ENCODE measurements at regions not wholly inside any gene's neighbourhood (a gene's known extent, or its start where the extent isn't known, plus 50 kb on each side); places are given as distances from the start of the nearest gene placed in this dataset.
"Not testable (repeated sequence)": the region's sequence is repeated elsewhere in the genome, so short reads cannot be mapped to it uniquely, and the experiment has no call there.

DNA sequence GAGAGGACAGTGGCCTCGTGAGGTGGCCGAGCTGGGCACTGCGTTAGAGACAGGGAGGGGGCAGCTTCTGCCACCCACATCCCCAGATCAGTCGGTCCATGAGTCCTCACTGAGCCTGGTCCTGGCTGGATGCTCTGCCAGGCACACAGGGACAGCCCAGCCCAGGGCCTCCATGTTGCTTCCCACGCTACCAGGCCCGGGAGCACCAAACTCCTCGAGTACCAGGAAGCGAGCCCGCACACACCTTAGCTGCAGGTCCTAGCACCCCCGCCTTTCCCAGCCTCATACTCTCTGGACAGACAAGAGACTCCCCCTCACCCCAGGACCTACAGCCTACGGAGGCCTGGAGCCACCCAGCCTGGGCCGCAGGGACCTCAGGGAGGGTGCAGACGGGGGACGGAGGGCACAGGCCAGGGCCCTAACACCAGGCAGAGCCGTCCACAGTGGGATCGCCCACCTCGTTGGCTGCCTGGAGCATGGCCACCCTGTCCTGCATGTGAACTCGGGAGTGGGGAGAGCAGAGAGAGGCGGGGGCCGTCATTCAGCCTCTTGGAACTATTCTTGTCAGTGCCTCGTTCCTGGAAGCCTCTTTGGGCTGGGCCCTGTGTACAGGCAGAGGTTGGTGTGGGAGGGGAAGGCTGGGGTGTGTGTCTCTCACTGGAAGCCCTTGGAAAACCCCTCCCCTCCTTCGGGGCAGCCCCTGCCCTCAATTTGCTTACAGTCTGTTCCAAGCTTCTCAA lies 90.9 kb upstream of the RUNX3 start:
- DNase-seq, result no peak

DNA sequence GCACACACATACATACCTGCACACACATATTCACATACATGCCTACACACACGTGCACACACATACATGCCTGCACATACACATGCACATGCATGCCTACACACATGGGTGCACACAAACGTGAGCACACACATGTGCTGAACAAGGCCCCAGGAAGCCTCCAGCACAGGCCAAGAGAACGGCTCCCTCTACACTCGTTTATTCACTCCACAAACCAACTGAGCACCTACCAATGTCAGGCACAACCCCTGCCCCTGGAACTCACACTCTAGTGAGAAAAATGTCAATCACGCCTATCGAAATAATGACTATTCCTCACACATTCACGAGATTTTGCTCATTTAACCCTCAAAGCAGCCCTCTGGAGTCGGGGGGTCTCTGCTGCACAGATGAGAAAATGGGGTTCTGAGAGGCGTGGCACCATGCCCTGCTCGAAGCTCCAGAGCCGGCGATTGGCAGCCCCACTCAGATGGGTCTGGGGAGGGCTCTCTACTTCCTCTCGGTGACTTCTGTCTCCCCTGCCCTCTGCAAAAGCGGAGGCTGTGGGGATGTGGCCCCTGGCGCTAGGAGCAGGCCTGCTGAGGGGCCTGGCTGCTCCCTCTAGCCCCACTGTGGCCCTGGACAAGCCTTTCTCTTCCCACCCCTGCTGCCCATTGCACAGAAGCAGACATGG lies 90.2 kb upstream of the RUNX3 start:
- DNase-seq, result no peak

DNA sequence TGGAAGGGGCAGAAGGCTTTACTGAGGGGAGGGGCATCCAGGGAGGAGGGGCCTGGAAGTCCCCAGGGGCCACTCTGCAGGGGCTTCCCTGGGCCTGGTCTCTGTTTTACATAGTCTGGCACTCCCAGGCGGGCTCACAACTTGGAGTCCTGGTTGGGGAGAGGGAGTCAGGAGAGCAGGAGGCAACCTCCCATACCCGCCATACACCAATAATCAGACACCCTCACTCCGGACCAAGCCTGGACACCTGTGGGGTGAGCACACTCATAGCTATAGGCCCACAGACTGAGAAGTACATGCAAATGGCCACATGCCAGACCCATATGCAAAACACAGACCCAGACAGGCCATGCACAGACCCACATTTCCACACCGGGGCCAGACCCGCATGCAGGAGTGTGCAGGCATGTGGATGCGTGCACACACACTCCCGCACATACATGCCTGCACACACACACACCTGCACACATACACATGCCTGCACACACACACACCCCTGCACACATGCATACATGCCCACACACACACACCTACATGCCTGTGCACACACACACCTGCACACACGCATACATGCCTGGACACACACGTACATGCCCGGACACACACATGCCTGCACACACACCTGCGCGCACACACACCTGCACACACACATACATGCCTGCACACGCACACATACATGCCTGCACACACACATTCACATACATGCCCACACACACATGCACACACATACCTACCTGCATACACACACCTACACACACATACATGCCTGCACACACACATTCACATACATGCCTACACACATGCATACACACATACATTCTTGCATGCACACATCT lies 89.5 kb upstream of the RUNX3 start:
- no peak for DNase-seq

DNA sequence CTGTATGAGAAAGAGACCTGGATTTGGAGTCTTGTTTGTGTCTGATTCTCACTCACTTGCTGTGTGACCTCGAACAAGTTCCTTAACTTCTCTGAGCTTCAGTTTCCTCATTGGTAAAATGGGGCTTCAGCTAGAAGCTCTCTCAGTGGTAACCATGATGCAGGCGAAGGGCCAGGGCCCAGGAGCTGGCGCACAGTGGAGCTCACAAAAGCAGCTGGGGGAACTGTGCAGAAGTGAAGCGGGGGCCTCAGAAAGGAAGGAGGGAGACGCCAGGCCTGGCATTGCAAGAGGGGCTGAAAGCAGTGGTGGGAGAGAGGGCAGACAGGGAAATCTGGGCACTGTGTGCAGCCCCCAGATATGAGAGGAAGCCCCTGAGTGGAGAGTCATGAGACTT lies 88.9 kb upstream of the RUNX3 start:
- no peak for DNase-seq

DNA sequence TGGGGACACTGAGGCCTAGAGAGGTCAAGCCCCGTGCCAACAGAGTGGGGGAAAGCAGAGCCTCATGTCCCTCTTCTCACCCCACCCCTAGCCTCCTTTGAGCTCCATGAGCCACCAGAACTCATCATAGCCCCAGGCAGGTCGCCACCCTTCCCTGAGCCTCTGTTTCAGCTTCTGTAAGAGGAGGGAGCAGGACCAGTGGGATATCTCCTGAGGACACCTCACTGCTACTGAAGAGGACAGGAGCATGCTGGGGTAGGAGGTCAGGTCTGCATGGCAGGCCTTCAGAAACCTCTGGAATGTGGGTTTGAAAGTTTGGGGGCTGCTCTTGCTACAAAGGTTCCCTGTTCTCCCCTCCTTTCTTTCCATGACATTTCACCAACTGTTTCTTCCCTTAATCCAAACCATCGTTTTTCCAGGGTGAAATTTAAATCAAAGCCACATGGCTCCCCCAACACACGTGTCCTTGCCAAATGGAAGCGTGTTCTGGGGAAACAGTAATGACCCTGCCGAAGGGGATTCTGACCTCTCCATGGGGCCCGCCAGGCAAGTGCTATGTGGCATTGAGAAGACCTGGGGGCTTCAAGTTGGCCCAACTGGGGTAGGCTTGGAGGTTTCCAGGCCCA lies 88.1 kb upstream of the RUNX3 start:
- no peak for DNase-seq

DNA sequence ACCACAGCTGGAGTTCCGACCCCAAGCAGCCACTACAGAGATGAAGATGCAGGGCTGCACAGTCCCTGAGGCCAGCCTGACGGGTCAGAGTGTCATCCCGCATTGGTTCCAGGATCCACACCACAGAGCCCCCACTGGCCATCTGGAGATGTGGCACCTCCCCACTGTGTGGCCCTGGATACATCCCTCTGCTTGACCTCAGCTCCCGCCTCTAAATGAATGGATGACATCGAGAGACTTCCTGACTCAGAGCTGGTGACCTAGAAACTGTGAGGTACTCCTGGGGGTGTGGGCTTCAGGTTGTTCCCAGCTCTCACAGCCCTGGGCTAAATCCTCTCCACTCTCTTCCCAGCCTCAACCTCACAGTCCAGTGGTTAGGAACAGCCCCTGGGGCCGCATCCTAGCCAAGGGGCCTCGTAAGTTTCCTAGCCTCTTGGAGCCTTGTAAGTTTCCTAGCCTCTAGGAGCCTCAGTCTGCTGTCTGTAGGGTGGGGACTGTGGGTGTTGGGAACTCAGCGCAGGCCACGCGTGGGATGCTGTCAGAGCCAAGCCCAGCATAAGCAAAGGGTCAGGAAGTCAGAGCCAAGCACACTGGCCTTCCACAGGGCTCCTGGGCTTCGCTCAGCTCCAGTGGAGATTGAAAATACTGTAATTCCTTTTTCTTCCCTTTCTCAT lies 87.5 kb upstream of the RUNX3 start:
- no peak for DNase-seq

DNA sequence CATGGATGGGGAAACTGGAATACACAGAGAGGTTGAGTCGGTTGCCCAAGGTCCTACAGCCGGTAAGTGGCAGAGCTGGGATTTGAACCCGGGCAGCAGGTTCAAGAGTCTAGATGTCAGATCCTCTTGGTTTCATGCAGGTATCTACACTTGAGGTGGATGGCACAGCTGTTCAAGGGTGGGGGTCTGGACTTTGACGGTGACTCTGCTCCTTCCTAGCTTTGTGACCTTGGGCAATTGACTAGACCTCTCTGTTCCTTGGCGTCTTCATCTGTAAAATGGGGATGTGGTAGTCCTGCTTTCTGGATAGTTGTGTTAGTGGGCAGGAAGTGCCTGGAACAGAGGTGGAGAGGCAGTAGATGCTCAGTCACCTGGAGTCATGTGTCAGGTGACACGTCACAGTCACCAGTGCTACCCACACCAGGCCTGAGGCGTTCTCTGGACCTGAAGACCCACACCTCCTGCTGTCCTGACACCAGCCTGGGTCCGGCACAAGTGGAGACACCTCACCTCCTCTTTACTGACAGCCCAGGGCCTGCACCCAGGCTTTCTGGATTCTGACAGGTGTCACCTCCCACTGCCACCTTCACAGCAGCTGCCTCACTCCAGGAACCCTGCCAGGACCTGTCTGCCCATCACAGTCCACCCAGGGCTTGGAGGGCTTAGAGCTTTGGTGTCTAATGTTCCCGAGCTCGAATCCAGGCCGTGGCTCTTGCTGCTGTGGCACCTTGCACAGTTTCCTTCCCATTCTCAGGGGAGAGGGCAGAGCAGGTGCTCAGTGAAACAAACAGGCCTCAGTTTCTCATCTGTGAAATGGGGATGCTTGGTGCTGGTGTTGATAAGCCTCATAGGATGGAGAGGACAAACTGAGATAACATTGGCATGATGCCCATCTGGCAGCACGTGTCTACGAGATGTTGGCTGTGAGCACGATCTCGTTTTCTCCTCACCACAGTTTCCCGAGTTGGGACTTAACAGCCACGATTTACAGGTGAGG lies 83.2 kb upstream of the RUNX3 start:
- no peak for DNase-seq

DNA sequence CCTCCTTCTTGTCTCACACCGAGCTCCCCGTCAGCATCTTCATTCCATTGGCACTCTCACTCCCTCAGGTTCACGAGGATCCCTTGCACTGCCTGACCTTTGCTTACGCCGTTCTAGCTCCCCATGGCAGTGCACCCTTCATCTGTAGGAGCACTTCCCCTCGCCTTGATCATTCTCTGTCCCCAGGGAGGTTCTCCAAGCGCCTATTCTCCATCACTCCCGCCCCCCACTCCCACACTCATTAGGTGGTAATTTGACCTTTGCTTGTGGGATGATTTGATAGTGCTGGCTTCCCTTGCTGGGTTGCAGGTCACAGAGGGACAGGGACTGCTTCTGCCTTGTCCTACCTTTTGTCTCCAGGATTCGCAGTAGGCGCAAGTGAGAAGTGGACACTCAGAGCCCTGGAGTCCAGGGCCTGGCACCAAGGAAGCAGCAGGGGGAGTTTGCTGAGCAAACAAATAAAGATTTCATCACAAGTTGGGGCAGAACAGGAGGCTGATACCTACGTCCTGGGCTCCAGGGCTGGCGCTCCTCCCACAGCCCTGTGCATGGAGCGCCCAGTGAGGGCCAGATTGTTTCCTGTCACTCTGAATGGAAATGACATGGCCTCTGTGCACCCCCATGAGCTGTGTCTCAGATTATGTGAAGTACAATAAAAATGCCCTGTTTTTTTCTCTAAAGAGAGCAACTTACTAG lies 82.0 kb upstream of the RUNX3 start:
- no peak for DNase-seq

DNA sequence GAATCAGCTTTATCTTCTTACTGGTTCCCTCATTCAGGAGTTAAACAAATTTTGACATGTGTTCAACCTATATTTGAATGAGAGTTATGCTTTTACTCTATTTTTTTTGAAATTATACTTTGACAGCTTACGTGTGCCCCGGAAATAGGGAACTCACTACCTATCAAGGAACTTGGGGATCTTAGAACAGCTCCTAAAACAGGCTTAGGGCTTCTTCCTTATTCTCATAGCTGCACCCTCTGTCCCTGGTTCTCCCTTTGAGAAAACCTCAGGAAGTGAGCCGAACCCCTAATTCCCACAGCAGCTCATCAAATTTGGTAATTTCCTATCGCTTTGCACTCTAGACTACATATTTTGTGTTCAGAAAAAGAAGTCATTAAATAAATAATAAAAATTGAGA lies 81.2 kb upstream of the RUNX3 start:
- no peak for DNase-seq

DNA sequence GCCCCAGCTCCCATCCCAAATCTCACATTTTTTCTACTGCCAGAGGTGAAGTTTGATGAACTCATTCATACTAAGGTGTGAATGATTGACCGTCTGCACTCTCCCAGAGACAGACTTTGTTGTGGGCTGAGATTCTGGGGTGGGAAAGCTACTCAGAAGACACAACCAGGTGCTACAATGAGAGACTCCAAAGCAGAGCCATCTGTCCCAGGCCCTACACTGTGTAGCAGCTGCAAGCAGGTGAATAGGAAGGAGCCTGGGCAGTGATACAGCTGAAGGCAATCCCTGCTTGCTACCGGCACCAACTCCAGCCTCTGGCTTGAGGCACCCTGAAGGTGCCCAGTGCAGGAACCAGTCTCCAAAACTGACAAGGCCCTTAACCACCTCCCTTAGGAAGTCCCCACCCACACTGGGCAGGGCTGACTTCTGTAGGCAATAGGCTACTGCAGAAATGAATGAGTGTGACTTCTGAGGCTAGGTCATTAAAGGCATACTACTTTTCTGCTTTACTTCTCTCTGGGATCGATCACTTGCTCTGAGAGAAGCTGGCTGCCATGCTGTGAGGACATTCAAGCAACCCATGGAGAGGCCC lies 79.7 kb upstream of the RUNX3 start:
- DNase-seq, result no peak

DNA sequence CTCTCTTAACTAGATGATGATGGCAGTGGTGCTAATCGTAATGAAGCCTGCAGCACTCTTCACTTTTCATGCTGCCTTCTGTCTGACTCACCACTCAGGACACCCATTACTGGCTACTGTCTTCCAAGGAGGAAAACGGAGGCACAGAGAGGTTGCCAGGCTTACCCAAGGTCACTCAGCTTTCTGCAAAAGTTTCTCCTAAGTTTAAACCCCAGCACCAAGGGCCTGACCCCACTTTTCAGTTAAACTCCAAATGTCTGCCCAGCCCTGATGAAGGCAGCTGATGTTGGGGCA lies 78.1 kb upstream of the RUNX3 start:
- DNase-seq, result no peak

DNA sequence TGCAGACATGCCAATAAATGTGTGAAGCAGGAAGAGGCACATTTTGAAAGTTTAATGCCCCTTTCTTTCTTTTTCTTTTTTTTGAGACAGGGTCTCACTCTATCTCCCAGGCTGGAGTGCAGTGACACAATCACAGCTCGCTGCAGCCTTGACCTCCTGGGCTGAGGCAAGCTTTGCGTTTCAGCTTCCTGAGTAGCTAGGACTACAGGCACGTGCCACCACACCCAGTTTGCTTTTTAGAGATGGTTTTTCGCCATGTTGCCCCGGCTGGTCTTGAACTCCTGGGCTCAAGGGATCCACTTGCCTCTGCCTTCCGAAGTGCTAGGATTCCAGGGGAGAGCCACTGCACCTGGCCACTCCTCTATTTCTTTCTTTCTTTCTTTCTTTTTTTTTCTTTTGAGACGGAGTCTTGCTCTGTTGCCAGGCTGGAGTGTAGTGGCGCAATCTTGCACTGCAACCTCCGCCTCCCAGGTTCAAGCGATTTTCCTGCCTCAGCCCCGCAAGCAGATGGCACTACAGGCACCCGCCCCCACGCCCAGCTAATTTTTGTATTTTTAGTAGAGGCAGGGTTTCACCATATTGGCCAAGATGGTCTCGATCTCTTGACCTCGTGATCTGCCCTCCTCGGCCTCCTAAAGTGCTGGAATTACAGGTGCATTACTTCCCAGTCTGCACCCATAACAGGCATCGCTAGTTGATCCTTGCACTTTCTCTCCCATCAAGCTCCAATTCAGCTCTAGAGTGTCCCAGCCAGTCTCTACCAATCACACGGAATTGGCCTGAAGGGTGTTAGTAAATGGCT lies 77.5 kb upstream of the RUNX3 start:
- not testable (repeated sequence) for DNase-seq

DNA sequence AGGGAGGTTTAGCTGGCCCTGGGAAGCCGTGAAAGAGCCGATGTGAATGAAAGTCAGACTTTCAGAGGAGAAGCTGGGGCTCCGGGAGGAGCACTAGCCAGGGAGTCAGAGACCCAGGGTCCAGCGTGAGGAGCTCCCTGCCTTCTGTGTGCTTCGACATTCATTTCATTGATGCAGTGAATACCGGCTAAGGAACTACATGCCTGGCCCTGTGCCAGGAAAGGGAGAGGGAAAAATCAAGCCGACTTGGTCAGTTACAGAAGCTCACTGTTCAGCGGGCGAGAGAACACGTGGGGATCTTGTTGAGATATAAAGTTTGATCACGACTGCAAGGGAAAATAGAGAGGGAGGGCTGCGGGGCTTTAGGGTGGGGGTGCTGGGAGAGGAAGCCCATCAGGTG lies 76.7 kb upstream of the RUNX3 start:
- DNase-seq, result no peak

DNA sequence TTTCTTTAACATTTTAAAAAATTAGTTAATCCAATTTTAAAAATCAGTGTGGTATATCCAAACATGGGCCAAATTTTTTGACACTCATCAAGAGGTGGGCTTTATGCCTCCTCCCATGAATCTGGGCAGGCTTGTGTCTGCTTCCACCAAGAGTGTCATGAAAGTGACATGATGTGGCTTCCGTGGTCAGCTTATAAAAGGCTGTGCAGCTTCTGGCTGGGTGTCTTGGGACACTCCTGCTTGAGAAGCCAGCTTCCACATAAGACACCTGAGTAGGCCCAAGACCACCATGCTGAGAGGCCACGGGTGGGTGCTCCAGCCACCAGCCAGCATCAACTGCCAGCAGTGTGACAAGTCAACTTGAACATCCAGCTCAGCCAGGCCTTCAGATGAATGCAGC lies 74.3 kb upstream of the RUNX3 start:
- no peak for DNase-seq

DNA sequence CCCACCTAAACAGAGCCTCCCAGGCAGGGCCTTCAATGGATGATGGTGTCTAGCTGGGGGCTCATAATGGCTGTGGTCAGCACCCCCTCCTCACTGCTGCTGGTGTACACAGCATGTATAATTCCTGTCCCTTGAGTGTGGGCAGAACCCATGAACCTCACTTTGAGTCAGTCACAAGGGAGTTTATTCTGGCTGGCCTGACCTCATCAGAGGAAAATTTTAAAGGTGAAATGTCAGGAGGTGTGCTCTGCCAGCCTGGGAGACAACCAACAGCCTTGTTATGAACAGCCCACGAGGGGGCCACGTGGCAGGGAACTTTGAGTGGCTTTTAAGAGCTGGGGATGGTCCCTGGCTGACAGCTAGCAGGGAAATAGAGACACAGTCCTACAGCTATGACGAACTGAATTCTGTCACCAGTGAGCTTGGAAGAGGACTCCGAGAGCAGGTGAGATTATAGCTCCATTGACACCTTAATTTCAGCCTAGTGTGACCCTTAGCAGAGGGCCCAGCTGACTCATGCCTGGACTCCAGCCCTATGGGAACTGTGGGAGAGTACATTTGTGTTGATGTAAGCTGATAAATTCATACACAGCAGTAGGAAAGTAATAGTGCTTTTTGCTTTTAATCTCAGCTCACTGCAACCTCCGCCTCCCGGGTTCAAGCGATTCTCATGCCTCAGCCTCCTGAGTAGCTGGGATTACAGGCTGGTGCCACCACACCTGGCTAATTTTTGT lies 73.5 kb upstream of the RUNX3 start:
- DNase-seq, result no peak

DNA sequence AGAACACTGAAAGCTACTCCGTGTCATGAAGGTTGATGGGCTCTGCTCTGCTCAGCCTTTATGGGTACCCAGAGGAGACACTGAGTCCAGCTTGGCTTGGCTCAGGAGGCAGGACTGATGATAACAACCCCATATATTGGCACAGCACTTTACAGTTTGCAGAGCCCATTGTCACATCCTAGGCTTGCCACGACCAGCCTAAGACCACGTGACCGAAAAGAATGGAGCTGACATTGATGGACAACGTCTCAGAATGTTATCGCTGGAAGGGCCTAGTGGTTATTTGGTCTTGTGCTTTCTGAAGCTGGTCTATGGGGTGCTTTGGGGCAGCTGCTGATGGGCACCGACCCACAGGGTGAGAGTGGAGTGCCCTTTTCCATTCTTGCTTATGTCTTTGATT lies 72.9 kb upstream of the RUNX3 start:
- no peak for DNase-seq

DNA sequence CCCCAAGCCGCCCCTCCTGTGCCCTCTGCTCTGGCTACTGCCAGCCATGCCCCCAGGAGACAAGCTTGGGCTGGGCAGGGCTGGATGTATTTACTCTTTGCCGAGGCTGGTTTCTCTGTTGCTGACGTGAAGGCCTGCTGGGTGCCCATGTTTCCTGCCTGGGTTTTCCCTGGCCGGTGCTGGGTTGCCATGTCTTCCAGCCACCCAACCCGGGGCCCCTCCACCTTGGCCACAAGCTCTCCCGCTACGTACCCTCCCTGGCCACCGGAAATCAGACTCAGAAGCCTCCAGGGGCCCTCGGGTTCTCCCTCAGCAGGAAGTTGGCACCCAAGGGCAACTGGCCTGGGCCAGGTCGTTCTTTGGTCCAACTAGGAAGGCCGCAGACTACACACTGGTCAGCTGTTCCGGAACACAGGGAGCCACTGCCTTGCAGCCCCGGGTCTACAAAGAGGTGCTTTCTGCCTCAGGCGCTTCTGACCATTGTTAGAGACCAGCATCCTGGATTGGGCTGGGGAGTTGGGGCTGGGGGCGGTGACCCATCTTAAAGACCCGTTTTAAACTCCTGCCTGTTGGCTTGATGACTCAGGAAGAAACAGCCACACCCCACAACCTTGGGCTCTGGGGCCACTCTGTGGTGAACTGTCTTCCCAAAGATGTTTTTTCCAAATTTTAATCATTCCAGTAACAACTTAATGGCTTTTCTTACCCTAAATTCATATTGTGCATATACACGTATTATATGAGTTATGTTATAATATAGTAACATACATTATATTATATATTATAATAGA lies 71.2 kb upstream of the RUNX3 start:
- DNase-seq, result no peak

DNA sequence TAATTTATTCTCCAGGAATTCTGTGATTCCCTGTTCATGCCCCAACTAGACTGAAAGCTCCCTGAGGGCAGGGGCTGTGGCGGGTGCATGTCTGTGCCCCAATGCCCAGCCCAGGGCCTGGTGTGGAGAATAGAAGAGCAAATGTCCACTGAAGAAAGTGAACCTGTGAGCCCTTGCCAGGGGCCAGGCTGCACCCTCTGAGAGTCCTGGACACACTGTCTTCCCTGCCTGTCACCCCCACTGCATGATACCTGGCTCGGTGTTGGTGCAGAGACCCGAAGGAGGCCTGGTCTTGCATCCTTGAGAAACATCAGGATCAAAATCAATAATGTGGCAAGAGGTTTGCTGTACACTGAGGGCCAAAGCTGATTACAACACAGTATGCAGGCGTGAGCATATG lies 69.8 kb upstream of the RUNX3 start:
- no peak for DNase-seq
